Aorta (tissue), 5 donors: ENCODE measurements at regions not wholly inside any gene's neighbourhood (a gene's known extent, or its start where the extent isn't known, plus 50 kb on each side); places are given as distances from the start of the nearest gene placed in this dataset.

Source experiments
- ATAC-seq: fragments of 200-7000 bp; cut with Tn5 transposase; one replicate; pipeline ENCODE4 v1.9.1; 2022; ENCODE audit warnings: moderate library complexity; ENCODE audit not compliant: low FRiP score
- DNase-seq, 2 donors: peaks; one replicate each; pipeline ENCODE4 v3.0.0-alpha.2; 2020
- H3K27ac ChIP-seq, 2 donors: one replicate each; pipeline ENCODE4 v1.5.1; 2013; ENCODE audit warnings: low read length in 2 of 2, mild to moderate bottlenecking in 2 of 2, moderate library complexity in 2 of 2, control low read depth in 1 of 2, inconsistent platforms in 1 of 2, low read depth in 1 of 2
- H3K27me3 ChIP-seq, 2 donors: one replicate each; pipeline ENCODE4 v1.6.1; 2013; ENCODE audit warnings: control low read depth in 1 of 2, low read length in 1 of 2, mild to moderate bottlenecking in 1 of 2, moderate library complexity in 1 of 2; ENCODE audit not compliant: insufficient read depth in 2 of 2, control insufficient read depth in 1 of 2
- H3K36me3 ChIP-seq, 2 donors: one replicate each; pipeline ENCODE4 v1.6.1; 2013; ENCODE audit warnings: control low read depth in 1 of 2, low read length in 1 of 2, mild to moderate bottlenecking in 1 of 2; ENCODE audit not compliant: insufficient read depth in 2 of 2, control insufficient read depth in 1 of 2
- H3K4me1 ChIP-seq, 2 donors: one replicate each; pipeline ENCODE4 v1.6.1; 2013; ENCODE audit warnings: low read length in 2 of 2, control low read depth in 1 of 2, mild to moderate bottlenecking in 1 of 2, moderate library complexity in 1 of 2; ENCODE audit not compliant: insufficient read depth in 2 of 2, control insufficient read depth in 1 of 2
- H3K4me3 ChIP-seq, 2 donors: one replicate each; pipeline ENCODE4 v1.5.1; 2013; ENCODE audit warnings: low read length in 2 of 2, control low read depth in 1 of 2, mild to moderate bottlenecking in 1 of 2
- H3K9me3 ChIP-seq: one replicate; pipeline ENCODE4 v1.6.1; 2013; ENCODE audit warnings: mild to moderate bottlenecking, low read length; ENCODE audit not compliant: control insufficient read depth
- WGBS, 2 donors: extraction: QIAGEN DNeasy Blood & Tissue Kit; methylation state at CpG; one replicate each; pipeline ENCODE4 v1.1.7; 2013; 5-methylcytosine and 5-hydroxymethylcytosine counted together
- intact Hi-C, 2 donors: fragments of 100-400 bp; cut with DNase I; formaldehyde crosslinking; loops; one replicate each; pipeline versions ENCODE4 v1.14.2 to v1.15.0; 2022
- donor health status: healthy with polysubstance abuse.
- donor health status: Bipolar disorder and iron deficiency.
- donor health status: DM: no; HTN: no; CAD: no.
- donor health status: DM: no; HTN: no; CAD: no.
- donor health status: DM: yes; HTN: yes; CAD: no.

DNA sequence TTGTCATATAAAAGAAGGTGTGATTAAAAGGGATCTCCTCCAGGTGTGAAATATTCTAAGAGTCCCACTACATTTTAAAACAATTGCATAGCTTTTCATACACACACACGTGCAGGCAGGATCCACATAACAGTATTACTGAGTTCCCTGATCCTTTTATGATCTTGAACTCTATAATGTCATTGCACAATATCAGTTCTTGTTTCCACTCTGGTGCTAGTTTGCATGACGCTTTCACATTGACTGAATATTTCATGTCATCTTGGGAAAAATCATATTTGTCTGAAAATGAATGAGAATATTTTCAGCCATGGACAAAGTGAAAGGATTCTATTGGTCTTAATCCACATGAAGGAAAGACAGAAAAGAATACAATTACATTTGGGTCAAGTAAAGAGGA lies 703.8 kb downstream of the CDH8 start:
- WGBS, 2 donors, result 70 to 76% methylated on average over 2 of the region's 2 CpGs
- H3K36me3 ChIP-seq, result no peaks in the 10 kb centered on the region
- no peak for ATAC-seq
- no peaks in the 10 kb centered on the region for H3K27me3 ChIP-seq
- intact Hi-C loops, result no loop called here
- H3K4me3 ChIP-seq, result no peak overlapping the region
- H3K9me3 ChIP-seq, result no peaks in the 10 kb centered on the region
- no peak overlapping the region for H3K27ac ChIP-seq
- DNase-seq, result no peak
- H3K4me1 ChIP-seq, result no peaks in the 10 kb centered on the region

GRCh38 chr16:61324044-61324443 lies 712.2 kb downstream of the CDH8 start:
- peak; percentile 11 for ATAC-seq
- Histone ChIP-seq H3K27ac (no peak overlapping the region), H3K36me3 (no peaks in the 10 kb centered on the region), H3K27me3 (no peaks in the 10 kb centered on the region), H3K4me3 (no peak overlapping the region), H3K4me1 (no peaks in the 10 kb centered on the region), H3K9me3 (no peaks in the 10 kb centered on the region)
- DNase-seq, result no peak
- intact Hi-C loops, result no loop called here
- WGBS, 2 donors, result 51 to 56% methylated on average over 4 of the region's 4 CpGs

- H3K27me3 ChIP-seq, result no peaks in the 10 kb centered on the region
- H3K4me1 ChIP-seq, result no peaks in the 10 kb centered on the region
- DNase-seq (no peak), ATAC-seq (peak; percentile 22)
- 41 to 50% methylated on average over 6 of the region's 6 CpGs for WGBS, 2 donors
- no peak overlapping the region for H3K4me3 ChIP-seq
- no peak overlapping the region for H3K27ac ChIP-seq
- no peaks in the 10 kb centered on the region for H3K36me3 ChIP-seq
- intact Hi-C loops, result no loop called here
- H3K9me3 ChIP-seq, result no peaks in the 10 kb centered on the region
Measured at GRCh38 chr16:61323456-61323855, 712.8 kb downstream of the CDH8 start.

DNA sequence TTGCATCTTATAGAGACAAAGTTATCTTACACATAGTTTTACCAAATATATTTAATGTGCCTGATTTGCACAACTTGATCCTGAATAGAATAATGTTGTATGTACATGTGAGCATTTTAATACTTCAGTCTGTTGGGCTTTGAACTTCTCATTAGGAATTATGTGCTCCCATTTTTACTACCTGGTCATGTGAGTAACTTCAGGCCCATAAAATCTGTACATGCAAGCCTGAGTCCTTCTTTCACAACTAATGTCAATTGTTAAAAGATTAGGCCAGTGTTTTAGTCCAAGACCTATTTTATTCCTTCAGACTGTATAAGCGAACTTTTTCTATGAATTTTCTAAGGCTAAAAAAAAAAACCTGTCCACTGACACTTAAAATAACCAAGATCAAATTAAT lies 715.4 kb downstream of the CDH8 start:
- Histone ChIP-seq H3K27me3 (no peaks in the 10 kb centered on the region), H3K4me1 (no peaks in the 10 kb centered on the region), H3K36me3 (no peaks in the 10 kb centered on the region), H3K27ac (no peak overlapping the region), H3K4me3 (no peak overlapping the region), H3K9me3 (no peaks in the 10 kb centered on the region)
- intact Hi-C loops, result no loop called here
- WGBS, 2 donors, result 69 to 71% methylated on average over 1 of the region's 1 CpG
- DNase-seq (no peak), ATAC-seq (no peak)

DNA sequence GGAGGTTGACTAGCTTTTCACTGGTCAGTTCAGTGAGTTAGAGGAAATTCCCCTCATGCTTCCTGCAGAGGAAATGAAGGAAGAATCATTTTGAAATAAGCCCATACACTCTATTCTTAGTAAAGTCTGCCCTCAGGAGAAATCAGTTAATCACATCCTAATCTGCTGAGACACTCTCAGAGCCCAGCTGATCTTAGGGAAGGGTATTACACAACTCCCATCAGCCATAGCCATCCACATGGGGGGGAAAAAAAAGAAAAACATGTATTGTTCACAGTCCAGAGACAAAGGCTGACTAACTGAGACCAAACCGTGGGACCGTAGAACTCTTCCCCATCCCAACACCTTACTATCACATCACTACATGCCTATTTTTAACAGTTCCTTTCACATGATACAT lies 722.3 kb downstream of the CDH8 start:
- Histone ChIP-seq H3K27ac (no peak overlapping the region), H3K9me3 (peaks cover 1% of the 10 kb centered on the region), H3K27me3 (peaks cover 0 to 2% of the 10 kb centered on the region in 2 donors), H3K36me3 (no peaks in the 10 kb centered on the region), H3K4me3 (no peak overlapping the region), H3K4me1 (no peaks in the 10 kb centered on the region)
- no peak for DNase-seq
- intact Hi-C loops, result no loop called here
- no peak for ATAC-seq
- 88 to 90% methylated on average over 2 of the region's 2 CpGs for WGBS, 2 donors

- ATAC-seq (no peak), DNase-seq (no peak)
- peaks cover 0 to 2% of the 10 kb centered on the region in 2 donors for H3K27me3 ChIP-seq
- no peaks in the 10 kb centered on the region for H3K36me3 ChIP-seq
- no peaks in the 10 kb centered on the region for H3K4me1 ChIP-seq
- 0 to 23% methylated on average over 1 of the region's 1 CpG for WGBS, 2 donors
- intact Hi-C loops, result no loop called here
- H3K4me3 ChIP-seq, result no peak overlapping the region
- H3K27ac ChIP-seq, result no peak overlapping the region
- no peaks in the 10 kb centered on the region for H3K9me3 ChIP-seq
Measured at GRCh38 chr16:61309386-61309785, 726.9 kb downstream of the CDH8 start.

- no peak for DNase-seq
- WGBS, 2 donors, result 50 to 60% methylated on average over 6 of the region's 6 CpGs
- H3K27me3 ChIP-seq, result peaks cover 0 to 2% of the 10 kb centered on the region in 2 donors
- H3K4me3 ChIP-seq, result no peak overlapping the region
- intact Hi-C loops, result no loop called here
- ATAC-seq, result no peak
- no peak overlapping the region for H3K27ac ChIP-seq
- no peaks in the 10 kb centered on the region for H3K4me1 ChIP-seq
- H3K9me3 ChIP-seq, result no peaks in the 10 kb centered on the region
- no peaks in the 10 kb centered on the region for H3K36me3 ChIP-seq
Measured at GRCh38 chr16:61306204-61306603, 730.0 kb downstream of the CDH8 start.

- Histone ChIP-seq H3K9me3 (peaks cover 2% of the 10 kb centered on the region), H3K4me3 (no peak overlapping the region), H3K36me3 (no peaks in the 10 kb centered on the region), H3K4me1 (no peaks in the 10 kb centered on the region), H3K27ac (no peak overlapping the region), H3K27me3 (no peaks in the 10 kb centered on the region)
- ATAC-seq (no peak), DNase-seq (no peak)
- WGBS, 2 donors, result 52 to 64% methylated on average over 3 of the region's 3 CpGs
- intact Hi-C loops, result no loop called here
Measured at GRCh38 chr16:61296814-61297213, 739.4 kb downstream of the CDH8 start.

GRCh38 chr16:61296305-61296704 lies 739.9 kb downstream of the CDH8 start:
- Histone ChIP-seq H3K4me1 (no peaks in the 10 kb centered on the region), H3K27ac (no peak overlapping the region), H3K4me3 (no peak overlapping the region), H3K9me3 (peaks cover 2% of the 10 kb centered on the region), H3K36me3 (no peaks in the 10 kb centered on the region), H3K27me3 (no peaks in the 10 kb centered on the region)
- DNase-seq (no peak), ATAC-seq (no peak)
- WGBS, 2 donors, result 81 to 86% methylated on average over 7 of the region's 7 CpGs
- intact Hi-C loops, result no loop called here
